ENCODE measurements at regions not wholly inside any gene's neighbourhood (a gene's known extent, or its start where the extent isn't known, plus 50 kb on each side); places are given as distances from the start of the nearest gene placed in this dataset.

- no peak overlapping the region for H2AFZ ChIP-seq (ENCODE audit: low read length)
- BruUV-seq (replicated peaks): no TSS peak
- no peaks in the 10 kb centered on the region for H3K27me3 ChIP-seq (ENCODE audit: control insufficient read depth in 1 of 2, insufficient read depth in 2 of 2, low read length in 2 of 2)
- intact Hi-C loops (cut with micrococcal nuclease; ENCODE audit: unreplicated experiment): no loop called here
- WGBS (ENCODE audit: low lambda C conversion rate): 4% methylated on average over 2 of the region's 2 CpGs
- H3K4me2 ChIP-seq (ENCODE audit: low read depth, low read length): no peak overlapping the region
- no peak for ATAC-seq
- TF ChIP-seq, protein P1, sequence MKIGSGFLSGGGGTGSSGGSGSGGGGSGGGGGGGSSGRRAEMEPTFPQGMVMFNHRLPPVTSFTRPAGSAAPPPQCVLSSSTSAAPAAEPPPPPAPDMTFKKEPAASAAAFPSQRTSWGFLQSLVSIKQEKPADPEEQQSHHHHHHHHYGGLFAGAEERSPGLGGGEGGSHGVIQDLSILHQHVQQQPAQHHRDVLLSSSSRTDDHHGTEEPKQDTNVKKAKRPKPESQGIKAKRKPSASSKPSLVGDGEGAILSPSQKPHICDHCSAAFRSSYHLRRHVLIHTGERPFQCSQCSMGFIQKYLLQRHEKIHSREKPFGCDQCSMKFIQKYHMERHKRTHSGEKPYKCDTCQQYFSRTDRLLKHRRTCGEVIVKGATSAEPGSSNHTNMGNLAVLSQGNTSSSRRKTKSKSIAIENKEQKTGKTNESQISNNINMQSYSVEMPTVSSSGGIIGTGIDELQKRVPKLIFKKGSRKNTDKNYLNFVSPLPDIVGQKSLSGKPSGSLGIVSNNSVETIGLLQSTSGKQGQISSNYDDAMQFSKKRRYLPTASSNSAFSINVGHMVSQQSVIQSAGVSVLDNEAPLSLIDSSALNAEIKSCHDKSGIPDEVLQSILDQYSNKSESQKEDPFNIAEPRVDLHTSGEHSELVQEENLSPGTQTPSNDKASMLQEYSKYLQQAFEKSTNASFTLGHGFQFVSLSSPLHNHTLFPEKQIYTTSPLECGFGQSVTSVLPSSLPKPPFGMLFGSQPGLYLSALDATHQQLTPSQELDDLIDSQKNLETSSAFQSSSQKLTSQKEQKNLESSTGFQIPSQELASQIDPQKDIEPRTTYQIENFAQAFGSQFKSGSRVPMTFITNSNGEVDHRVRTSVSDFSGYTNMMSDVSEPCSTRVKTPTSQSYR (CRISPR knock-in tag; IDR thresholded peaks at IDR 0.05; ENCODE audit: borderline replicate concordance): no peak
- in situ Hi-C loops (cut with HindIII; ENCODE audit: extremely low pct_ligation_motif_present, low pct_unique_long_range_greater_than_20kb): no loop called here
- FAIRE-seq: no peak
- no peaks in the 10 kb centered on the region for H3K4me1 ChIP-seq (ENCODE audit: insufficient read depth, low read length)
- no peaks in the 10 kb centered on the region for H4K20me1 ChIP-seq (ENCODE audit: insufficient read depth, low read length)
- DNase-seq (ENCODE audit: low spot score): no peak
- no peak overlapping the region for H3K4me3 ChIP-seq (replicated peaks in 1 of 3; ENCODE audit: insufficient read depth in 1 of 3, low read depth in 2 of 3, low read length in 3 of 3)
- no peak overlapping the region for H3K27ac ChIP-seq (ENCODE audit: extremely low read length, insufficient read depth, low read length)
- CTCF ChIA-PET (ENCODE audit: low intra/inter-chr PET ratio, low total read pairs): no interaction called here
- POLR2A ChIA-PET: no interaction called here
- no peak overlapping the region for H3K9ac ChIP-seq (ENCODE audit: insufficient read depth, low read depth, low read length)
- H3K36me3 ChIP-seq (replicated peaks in 1 of 2; ENCODE audit: control insufficient read depth in 1 of 2, insufficient read depth in 2 of 2, low read length in 2 of 2): no peaks in the 10 kb centered on the region
- H3K9me3 ChIP-seq (ENCODE audit: low read length): no peaks in the 10 kb centered on the region
- no peaks in the 10 kb centered on the region for H3K79me2 ChIP-seq (ENCODE audit: insufficient read depth, low read length)
Observed at GRCh38 chr13:78409172-78409571, 194.2 kb downstream of the POU4F1 start.

DNA sequence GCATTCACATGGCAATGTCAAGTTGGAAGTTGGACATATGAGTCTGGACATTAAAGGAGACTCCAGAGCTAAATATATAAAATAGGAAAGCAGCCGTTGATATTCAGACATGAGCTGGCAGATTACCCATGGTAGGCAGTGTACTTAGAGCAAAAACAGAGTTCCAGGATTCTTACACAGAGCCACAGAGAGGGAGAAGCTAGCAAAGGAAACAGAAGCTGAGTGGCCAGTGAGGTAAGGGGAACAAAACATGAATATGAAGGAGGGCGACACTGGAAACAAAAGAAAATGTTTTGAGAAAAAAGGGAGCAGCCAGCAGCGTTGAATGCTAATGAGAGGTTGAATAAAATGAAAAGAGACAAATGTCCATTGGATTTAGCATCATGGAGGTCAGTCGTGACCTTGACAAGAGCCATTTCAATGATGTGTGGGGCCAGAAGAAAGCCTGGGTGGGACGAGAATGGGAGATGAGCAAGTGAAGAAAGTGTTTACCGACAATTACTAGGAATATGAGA is 198.4 kb downstream of the POU4F1 start:
- FAIRE-seq: no peak
- ChIA-PET CTCF (ENCODE audit: low intra/inter-chr PET ratio, low total read pairs) (no interaction called here), POLR2A (no interaction called here)
- no peaks in the 10 kb centered on the region for H3K36me3 ChIP-seq (replicated peaks in 1 of 2; ENCODE audit: control insufficient read depth in 1 of 2, insufficient read depth in 2 of 2, low read length in 2 of 2)
- no peak overlapping the region for H3K4me2 ChIP-seq (ENCODE audit: low read depth, low read length)
- H3K27me3 ChIP-seq (ENCODE audit: control insufficient read depth in 1 of 2, insufficient read depth in 2 of 2, low read length in 2 of 2): no peaks in the 10 kb centered on the region
- BruUV-seq (replicated peaks): no TSS peak
- no peak overlapping the region for H3K27ac ChIP-seq (ENCODE audit: extremely low read length, insufficient read depth, low read length)
- no peak for ATAC-seq
- H4K20me1 ChIP-seq (ENCODE audit: insufficient read depth, low read length): no peaks in the 10 kb centered on the region
- no peaks in the 10 kb centered on the region for H3K79me2 ChIP-seq (ENCODE audit: insufficient read depth, low read length)
- no peak overlapping the region for H2AFZ ChIP-seq (ENCODE audit: low read length)
- no peak overlapping the region for H3K4me3 ChIP-seq (replicated peaks in 1 of 3; ENCODE audit: insufficient read depth in 1 of 3, low read depth in 2 of 3, low read length in 3 of 3)
- no peak for DNase-seq (ENCODE audit: low spot score)
- 3% methylated on average over 6 of the region's 6 CpGs for WGBS (ENCODE audit: low lambda C conversion rate)
- H3K4me1 ChIP-seq (ENCODE audit: insufficient read depth, low read length): no peaks in the 10 kb centered on the region
- no peak overlapping the region for H3K9ac ChIP-seq (ENCODE audit: insufficient read depth, low read depth, low read length)
- intact Hi-C loops (cut with micrococcal nuclease; ENCODE audit: unreplicated experiment): no loop called here
- in situ Hi-C loops (cut with HindIII; ENCODE audit: extremely low pct_ligation_motif_present, low pct_unique_long_range_greater_than_20kb): no loop called here
- H3K9me3 ChIP-seq (ENCODE audit: low read length): no peaks in the 10 kb centered on the region
- TF ChIP-seq, protein P2, sequence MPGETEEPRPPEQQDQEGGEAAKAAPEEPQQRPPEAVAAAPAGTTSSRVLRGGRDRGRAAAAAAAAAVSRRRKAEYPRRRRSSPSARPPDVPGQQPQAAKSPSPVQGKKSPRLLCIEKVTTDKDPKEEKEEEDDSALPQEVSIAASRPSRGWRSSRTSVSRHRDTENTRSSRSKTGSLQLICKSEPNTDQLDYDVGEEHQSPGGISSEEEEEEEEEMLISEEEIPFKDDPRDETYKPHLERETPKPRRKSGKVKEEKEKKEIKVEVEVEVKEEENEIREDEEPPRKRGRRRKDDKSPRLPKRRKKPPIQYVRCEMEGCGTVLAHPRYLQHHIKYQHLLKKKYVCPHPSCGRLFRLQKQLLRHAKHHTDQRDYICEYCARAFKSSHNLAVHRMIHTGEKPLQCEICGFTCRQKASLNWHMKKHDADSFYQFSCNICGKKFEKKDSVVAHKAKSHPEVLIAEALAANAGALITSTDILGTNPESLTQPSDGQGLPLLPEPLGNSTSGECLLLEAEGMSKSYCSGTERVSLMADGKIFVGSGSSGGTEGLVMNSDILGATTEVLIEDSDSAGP (CRISPR knock-in tag; IDR thresholded peaks at IDR 0.05; ENCODE audit: borderline replicate concordance): no peak
- TF ChIP-seq KMT2B (CRISPR knock-in tag; IDR thresholded peaks at IDR 0.05) (no peak), KDM6A (CRISPR knock-in tag; IDR thresholded peaks at IDR 0.05; ENCODE audit: low read depth) (no peak), ZNF652 (CRISPR knock-in tag; IDR thresholded peaks at IDR 0.05; ENCODE audit: borderline replicate concordance, low read depth) (no peak), ZC3H4 (CRISPR knock-in tag; IDR thresholded peaks at IDR 0.05; ENCODE audit: borderline replicate concordance) (no peak), KLF9 (CRISPR knock-in tag; IDR thresholded peaks at IDR 0.05; ENCODE audit: low read depth) (no peak), POLR2AphosphoS5 (IDR thresholded peaks at IDR 0.05; ENCODE audit: low read depth, low read length) (no peak), ZNF839 (CRISPR knock-in tag; IDR thresholded peaks at IDR 0.05; ENCODE audit: borderline replicate concordance) (no peak), HMGXB4 (CRISPR knock-in tag; IDR thresholded peaks at IDR 0.05; ENCODE audit: borderline replicate concordance in 1 of 2, low read depth in 1 of 2) (no peak), TRIM22 (IDR thresholded peaks at IDR 0.05) (no peak), ZNF543 (CRISPR knock-in tag; IDR thresholded peaks at IDR 0.05) (no peak)

Data from HepG2 (cell line).